ENCODE measurements at regions not wholly inside any gene's neighbourhood (a gene's known extent, or its start where the extent isn't known, plus 50 kb on each side); places are given as distances from the start of the nearest gene placed in this dataset.

DNA sequence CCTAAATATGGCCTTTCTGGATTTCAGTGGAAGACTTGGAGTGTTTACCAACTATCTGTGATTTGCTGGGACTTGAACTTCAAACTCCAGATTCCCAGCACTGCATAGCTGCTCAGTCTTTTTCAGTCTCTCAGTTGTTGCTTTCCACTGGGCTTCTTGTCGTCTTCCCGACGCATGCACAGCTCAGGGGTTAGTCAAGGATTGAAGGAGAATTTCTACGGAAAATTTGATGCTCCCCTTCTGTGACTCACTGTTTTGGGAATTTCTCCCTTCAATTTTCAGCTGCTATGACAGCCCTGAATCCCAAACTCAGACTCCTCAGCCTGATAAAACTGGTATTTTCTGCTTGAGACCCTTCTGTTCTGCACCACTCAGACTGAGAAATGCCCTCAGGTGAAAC, 91.7 kb downstream of the CYP26A1 start:
- ChIA-PET POLR2A (interaction anchor here (0.6 kb wide), 1 partner anchor 33 kb away, joined by 3 read pairs; no protein-coding TSS in a partner anchor), CTCF (interaction anchor here (1.2 kb wide), 1 partner anchor 11 kb away, joined by 3 read pairs; no protein-coding TSS in a partner anchor)
- Histone ChIP-seq H3K36me3 (ENCODE audit: control insufficient read depth in 2 of 2, extremely low read depth in 1 of 2, insufficient read depth in 2 of 2, low read length in 2 of 2) (no peaks in the 10 kb centered on the region), H3K4me3 (replicated peaks in 1 of 3; ENCODE audit: insufficient read depth in 1 of 3, low read depth in 1 of 3, low read length in 3 of 3) (no peak overlapping the region), H3K4me1 (ENCODE audit: control insufficient read depth, extremely low read depth, insufficient read depth, low read length) (no peaks in the 10 kb centered on the region), H3K4me2 (ENCODE audit: insufficient read depth, low read length) (no peak overlapping the region), H3K27me3 (ENCODE audit: control insufficient read depth in 2 of 2, insufficient read depth in 2 of 2, low read length in 2 of 2) (peaks cover 5 to 13% of the 10 kb centered on the region in 2 experiments), H2AFZ (ENCODE audit: low read depth, low read length) (no peak overlapping the region), H3K9me3 (replicated peaks; ENCODE audit: control insufficient read depth, insufficient read depth, low read length) (no peaks in the 10 kb centered on the region), H3K27ac (ENCODE audit: insufficient read depth, low read depth, low read length) (no peak overlapping the region), H3K9ac (replicated peaks; ENCODE audit: extremely low read depth, insufficient read depth, low read length) (no peak overlapping the region), H4K20me1 (replicated peaks; ENCODE audit: control insufficient read depth, extremely low read depth, insufficient read depth, low read length) (no peaks in the 10 kb centered on the region), H3K79me2 (ENCODE audit: control insufficient read depth, insufficient read depth, low read length) (no peaks in the 10 kb centered on the region), H3K9me1 (replicated peaks; ENCODE audit: control insufficient read depth, extremely low read depth, insufficient read depth, low read length) (no peaks in the 10 kb centered on the region)
- FAIRE-seq = no peak
- TF ChIP-seq FOS (IDR thresholded peaks at IDR 0.05; ENCODE audit: borderline replicate concordance, insufficient read depth, low read length) = no peak
- no peak for TF ChIP-seq GATA2 (IDR thresholded peaks at IDR 0.05; ENCODE audit: insufficient read depth, insufficient read length, low read depth, low read length)
- no peak for TF ChIP-seq POLR2A (IDR thresholded peaks at IDR 0.05; ENCODE audit: low read depth, low read length)
- TF ChIP-seq, protein P1, sequence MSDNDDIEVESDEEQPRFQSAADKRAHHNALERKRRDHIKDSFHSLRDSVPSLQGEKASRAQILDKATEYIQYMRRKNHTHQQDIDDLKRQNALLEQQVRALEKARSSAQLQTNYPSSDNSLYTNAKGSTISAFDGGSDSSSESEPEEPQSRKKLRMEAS (IDR thresholded peaks at IDR 0.05; ENCODE audit: insufficient read depth, insufficient read length) = no peak
- TF ChIP-seq CTCF (IDR thresholded peaks at IDR 0.05; ENCODE audit: extremely low read depth in 1 of 2, insufficient read depth in 1 of 2, low read depth in 1 of 2, low read length in 2 of 2) = no peak
- intact Hi-C loops (cut with micrococcal nuclease) (no loop called here), dilution Hi-C loops (cut with MboI; ENCODE audit: extremely low pct_ligation_motif_present, low sequenced_read_pairs) (no loop called here)
- DNase-seq (ENCODE audit: low read depth, low spot score) = no peak
- no TSS peak for BruUV-seq (replicated peaks)

DNA sequence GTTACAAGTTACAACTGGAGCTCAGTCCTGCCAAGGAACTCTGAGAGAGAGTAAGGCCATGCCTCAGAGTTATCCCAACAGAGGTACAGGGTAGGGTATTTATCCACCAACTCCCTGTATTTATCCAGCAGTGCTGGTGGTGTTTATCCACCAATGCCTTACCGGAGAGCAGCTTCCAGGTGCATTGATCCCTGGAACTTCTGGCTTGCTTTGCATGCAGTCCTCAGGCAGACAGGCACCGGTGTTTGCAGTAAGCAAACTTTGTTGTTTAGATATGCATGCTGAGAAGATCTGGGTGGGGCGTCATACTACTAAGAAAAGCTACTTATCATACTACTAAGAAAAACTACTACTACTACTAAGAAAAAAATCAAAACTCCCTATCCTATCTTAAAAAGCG, 92.4 kb downstream of the CYP26A1 start:
- no peak for FAIRE-seq

More for the DNA sequence above, 92.4 kb downstream of the CYP26A1 start:
- ChIA-PET CTCF (interaction anchor here (1.2 kb wide), 1 partner anchor 11 kb away, joined by 3 read pairs; no protein-coding TSS in a partner anchor), POLR2A (no interaction called here)
- H3K4me1 ChIP-seq (ENCODE audit: control insufficient read depth, extremely low read depth, insufficient read depth, low read length) = no peaks in the 10 kb centered on the region
- no peak for TF ChIP-seq POLR2AphosphoS5 (IDR thresholded peaks at IDR 0.05; ENCODE audit: insufficient read depth, low read depth, low read length)
- TF ChIP-seq JUN (IDR thresholded peaks at IDR 0.05; ENCODE audit: borderline replicate concordance, insufficient read depth, insufficient read length, low read depth) = no peak
- TF ChIP-seq EZH2 (IDR thresholded peaks at IDR 0.05; ENCODE audit: borderline replicate concordance, low read depth, low read length, severe bottlenecking) = no peak
- TF ChIP-seq GATA2 (IDR thresholded peaks at IDR 0.05; ENCODE audit: insufficient read depth, insufficient read length, low read depth, low read length) = no peak
- TF ChIP-seq, protein P1 (IDR thresholded peaks at IDR 0.05; ENCODE audit: insufficient read depth, insufficient read length) = no peak
- no peak for TF ChIP-seq POLR2A (IDR thresholded peaks at IDR 0.05; ENCODE audit: low read depth, low read length)
- TF ChIP-seq MYC (IDR thresholded peaks at IDR 0.05; ENCODE audit: low read depth, low read length) = no peak
- no peak for TF ChIP-seq FOS (IDR thresholded peaks at IDR 0.05; ENCODE audit: borderline replicate concordance, insufficient read depth, low read length)
- no peaks in the 10 kb centered on the region for H3K79me2 ChIP-seq (ENCODE audit: control insufficient read depth, insufficient read depth, low read length)
- H3K4me2 ChIP-seq (ENCODE audit: insufficient read depth, low read length) = no peak overlapping the region
- BruUV-seq (replicated peaks) = no TSS peak
- no peaks in the 10 kb centered on the region for H3K9me1 ChIP-seq (replicated peaks; ENCODE audit: control insufficient read depth, extremely low read depth, insufficient read depth, low read length)
- peaks cover 5 to 11% of the 10 kb centered on the region in 2 experiments for H3K27me3 ChIP-seq (ENCODE audit: control insufficient read depth in 2 of 2, insufficient read depth in 2 of 2, low read length in 2 of 2)
- no peaks in the 10 kb centered on the region for H3K36me3 ChIP-seq (ENCODE audit: control insufficient read depth in 2 of 2, extremely low read depth in 1 of 2, insufficient read depth in 2 of 2, low read length in 2 of 2)
- H4K20me1 ChIP-seq (replicated peaks; ENCODE audit: control insufficient read depth, extremely low read depth, insufficient read depth, low read length) = no peaks in the 10 kb centered on the region
- intact Hi-C loops (cut with micrococcal nuclease) = no loop called here
- dilution Hi-C loops (cut with MboI; ENCODE audit: extremely low pct_ligation_motif_present, low sequenced_read_pairs) = no loop called here
- no peaks in the 10 kb centered on the region for H3K9me3 ChIP-seq (replicated peaks; ENCODE audit: control insufficient read depth, insufficient read depth, low read length)
- H3K9ac ChIP-seq (replicated peaks; ENCODE audit: extremely low read depth, insufficient read depth, low read length) = no peak overlapping the region
- H3K27ac ChIP-seq (ENCODE audit: insufficient read depth, low read depth, low read length) = no peak overlapping the region
- no peak for DNase-seq (ENCODE audit: low read depth, low spot score)
- no peak overlapping the region for H2AFZ ChIP-seq (ENCODE audit: low read depth, low read length)
- no peak overlapping the region for H3K4me3 ChIP-seq (replicated peaks in 1 of 3; ENCODE audit: insufficient read depth in 1 of 3, low read depth in 1 of 3, low read length in 3 of 3)
